Ovary (tissue), 3 donors: ENCODE measurements at regions not wholly inside any gene's neighbourhood (a gene's known extent, or its start where the extent isn't known, plus 50 kb on each side); places are given as distances from the start of the nearest gene placed in this dataset.

ENCODE experiments used
- POLR2A ChIP-seq: fragments of 450-650 bp; IDR thresholded peaks from one replicate; pipeline ENCODE4 v1.6.1; 2017; ENCODE audit warnings: antibody characterized with exemption, mild to moderate bottlenecking, moderate library complexity
- TF ChIP-seq, protein P1 (sequence below), 3 donors: fragments of 450-650 bp in 2 of 3; fragments of 200-600 bp in 1 of 3; IDR thresholded peaks; one replicate each; pipeline versions ENCODE4 v1.5.1 to v1.8.0; 2016 to 2022; ENCODE audit warnings: antibody characterized with exemption in 3 of 3, mild to moderate bottlenecking in 1 of 3
- donor health status: DM: no; HTN: no; CAD: no.

GRCh38 chr5:99029172-99029571 is 100.4 kb upstream of the CHD1 start:
- TF ChIP-seq, protein P1, sequence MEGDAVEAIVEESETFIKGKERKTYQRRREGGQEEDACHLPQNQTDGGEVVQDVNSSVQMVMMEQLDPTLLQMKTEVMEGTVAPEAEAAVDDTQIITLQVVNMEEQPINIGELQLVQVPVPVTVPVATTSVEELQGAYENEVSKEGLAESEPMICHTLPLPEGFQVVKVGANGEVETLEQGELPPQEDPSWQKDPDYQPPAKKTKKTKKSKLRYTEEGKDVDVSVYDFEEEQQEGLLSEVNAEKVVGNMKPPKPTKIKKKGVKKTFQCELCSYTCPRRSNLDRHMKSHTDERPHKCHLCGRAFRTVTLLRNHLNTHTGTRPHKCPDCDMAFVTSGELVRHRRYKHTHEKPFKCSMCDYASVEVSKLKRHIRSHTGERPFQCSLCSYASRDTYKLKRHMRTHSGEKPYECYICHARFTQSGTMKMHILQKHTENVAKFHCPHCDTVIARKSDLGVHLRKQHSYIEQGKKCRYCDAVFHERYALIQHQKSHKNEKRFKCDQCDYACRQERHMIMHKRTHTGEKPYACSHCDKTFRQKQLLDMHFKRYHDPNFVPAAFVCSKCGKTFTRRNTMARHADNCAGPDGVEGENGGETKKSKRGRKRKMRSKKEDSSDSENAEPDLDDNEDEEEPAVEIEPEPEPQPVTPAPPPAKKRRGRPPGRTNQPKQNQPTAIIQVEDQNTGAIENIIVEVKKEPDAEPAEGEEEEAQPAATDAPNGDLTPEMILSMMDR (IDR thresholded peaks at IDR 0.05) = no peak
- TF ChIP-seq POLR2A = no peak
